HCT116 (cell line): ENCODE measurements at regions not wholly inside any gene's neighbourhood (a gene's known extent, or its start where the extent isn't known, plus 50 kb on each side); places are given as distances from the start of the nearest gene placed in this dataset.

Source experiments
- ATAC-seq: fragments of 200-7000 bp; cut with Tn5 transposase; 2 replicates; pipeline ENCODE4 v1.9.1; 2020; ENCODE audit warnings: mild to moderate bottlenecking, moderate library complexity
- BruUV-seq: library from RNA; stranded (reverse); fragments of 400-500 nt; replicated peaks from 2 replicates; lab custom pipeline; 2021; lab: Mats Ljungman, UMichigan
- CTCF ChIA-PET: fragments of 300-600 bp; sonication (Branson Sonifier 250); formaldehyde crosslinking; loops from one replicate; lab custom pipeline; 2021; ENCODE audit warnings: antibody characterized with exemption; lab: Charles Lee
- POLR2A ChIA-PET: fragments of 300-600, 350-600 bp; sonication (Branson Sonifier 250); formaldehyde crosslinking; loops from one replicate; lab custom pipeline; 2021; ENCODE audit warnings: antibody characterized with exemption; lab: Charles Lee
- RAD21 ChIA-PET, 2 experiments: fragments of 300-600 bp; sonication (Branson Sonifier 250); formaldehyde crosslinking; loops; one replicate each; lab custom pipeline; 2023; ENCODE audit warnings: low total read pairs in 2 of 2; ENCODE audit not compliant: uncharacterized antibody in 2 of 2, unreplicated experiment in 2 of 2, low non-redundant PET in 1 of 2; lab: Charles Lee
- DNase-seq: peaks from one replicate; pipeline ENCODE4 v3.0.0-alpha.2; 2010; ENCODE audit warnings: low read depth, low spot score
- H2AFZ ChIP-seq: fragments of 200-600 bp; shearing (Covaris generic), sonication (generic); 2 replicates; pipeline ENCODE4 v1.6.1; 2017; ENCODE audit warnings: low read depth, mixed run types, mixed read lengths, antibody characterized with exemption, low read length; ENCODE audit not compliant: poor library complexity, severe bottlenecking
- H3K27ac ChIP-seq: 2 replicates; pipeline ENCODE4 v1.5.1; 2012; ENCODE audit warnings: low read depth, low read length
- H3K27me3 ChIP-seq: fragments of 200-600 bp; sonication (generic); 2 replicates; pipeline ENCODE4 v1.6.1; 2016; ENCODE audit warnings: mixed run types, low read length, mixed read lengths; ENCODE audit not compliant: insufficient read depth
- H3K36me3 ChIP-seq, 2 experiments: fragments of 200-500 bp in 1 of 2; fragments of 200-600 bp in 1 of 2; sonication (Bioruptor generic) in 1 of 2; sonication (generic) in 1 of 2; 2 replicates each; pipeline versions ENCODE4 v1.5.1 to v1.6.1; 2014 to 2016; ENCODE audit warnings: low read length in 2 of 2, inconsistent platforms in 1 of 2, mixed read lengths in 1 of 2, mixed run types in 1 of 2; ENCODE audit not compliant: insufficient read depth in 2 of 2, control insufficient read depth in 1 of 2
- H3K4me1 ChIP-seq, 2 experiments: fragments of 200-600 bp in 1 of 2; sonication (generic) in 1 of 2; 2 replicates each; pipeline versions ENCODE4 v1.5.1 to v1.6.1; 2012 to 2017; ENCODE audit warnings: low read length in 2 of 2, inconsistent platforms in 1 of 2, mild to moderate bottlenecking in 1 of 2, mixed read lengths in 1 of 2, mixed run types in 1 of 2, moderate library complexity in 1 of 2; ENCODE audit not compliant: insufficient read depth in 2 of 2, control insufficient read depth in 1 of 2
- H3K4me2 ChIP-seq: fragments of 200-600 bp; sonication (generic); 2 replicates; pipeline ENCODE4 v1.6.1; 2017; ENCODE audit warnings: mixed run types, low read length, mixed read lengths
- H3K4me3 ChIP-seq, 2 experiments: fragments of 200-600 bp in 1 of 2; sonication (generic) in 1 of 2; replicated peaks in 1 of 2; 2 replicates each; pipeline ENCODE4 v1.5.1; 2011 to 2016; ENCODE audit warnings: low read length in 2 of 2, control low read depth in 1 of 2, low read depth in 1 of 2, mild to moderate bottlenecking in 1 of 2, mixed read lengths in 1 of 2, mixed run types in 1 of 2
- H3K79me2 ChIP-seq: fragments of 200-600 bp; sonication (generic); 2 replicates; pipeline ENCODE4 v1.6.1; 2017; ENCODE audit warnings: mild to moderate bottlenecking, mixed run types, low read length, moderate library complexity, mixed read lengths; ENCODE audit not compliant: insufficient read depth
- H3K9ac ChIP-seq: fragments of 200-600 bp; sonication (generic); 2 replicates; pipeline ENCODE4 v1.6.1; 2016; ENCODE audit warnings: low read length, mixed read lengths
- H3K9me2 ChIP-seq: fragments of 200-600 bp; sonication (generic), shearing (Covaris generic); 2 replicates; pipeline ENCODE4 v1.6.1; 2017; ENCODE audit warnings: mixed run types, mild to moderate bottlenecking, moderate library complexity; ENCODE audit not compliant: insufficient read depth
- H3K9me3 ChIP-seq, 2 experiments: fragments of 200-500 bp in 1 of 2; fragments of 200-600 bp in 1 of 2; sonication (Bioruptor generic) in 1 of 2; sonication (generic) in 1 of 2; 2 replicates each; pipeline ENCODE4 v1.6.1; 2014 to 2017; ENCODE audit warnings: low read length in 2 of 2, mixed read lengths in 2 of 2, inconsistent platforms in 1 of 2, low read depth in 1 of 2, mild to moderate bottlenecking in 1 of 2, mixed run types in 1 of 2, moderate library complexity in 1 of 2; ENCODE audit not compliant: control insufficient read depth in 1 of 2, insufficient read depth in 1 of 2
- H4K20me1 ChIP-seq: fragments of 200-600 bp; sonication (generic), shearing (Covaris generic); 2 replicates; pipeline ENCODE4 v1.6.1; 2017; ENCODE audit warnings: mixed run types, mild to moderate bottlenecking, moderate library complexity; ENCODE audit not compliant: insufficient read depth
- ATF3 ChIP-seq: IDR thresholded peaks from 2 replicates; pipeline ENCODE4 v1.6.1; 2012
- CEBPB ChIP-seq: IDR thresholded peaks from 2 replicates; pipeline ENCODE4 v1.6.1; 2012; ENCODE audit warnings: low read depth
- CTCF ChIP-seq, 3 experiments: fragments of 200-600 bp in 1 of 3; sonication (generic) in 1 of 3; IDR thresholded peaks in 2 of 3; conservative IDR thresholded peaks in 1 of 3; 2 replicates each; pipeline ENCODE4 v1.5.1; 2012 to 2017; ENCODE audit warnings: low read depth in 2 of 3, low read length in 2 of 3, antibody characterized with exemption in 1 of 3, borderline replicate concordance in 1 of 3, control low read depth in 1 of 3, mild to moderate bottlenecking in 1 of 3, mixed read lengths in 1 of 3, mixed run types in 1 of 3, moderate library complexity in 1 of 3; ENCODE audit not compliant: insufficient read depth in 1 of 3
- EGR1 ChIP-seq: IDR thresholded peaks from 2 replicates; pipeline ENCODE4 v1.6.1; 2012; ENCODE audit warnings: low read depth
- EZH2phosphoT487 ChIP-seq: fragments of 200-600 bp; IDR thresholded peaks from 2 replicates; pipeline ENCODE4 v1.6.1; 2018; ENCODE audit warnings: antibody characterized with exemption, borderline replicate concordance
- JUND ChIP-seq: IDR thresholded peaks from 2 replicates; pipeline ENCODE4 v1.6.1; 2012
- POLR2A ChIP-seq: IDR thresholded peaks from 2 replicates; pipeline ENCODE4 v1.7.0; 2011; ENCODE audit warnings: borderline replicate concordance; ENCODE audit not compliant: insufficient read depth, insufficient read length; ENCODE audit errors: extremely low read depth
- POLR2AphosphoS5 ChIP-seq: IDR thresholded peaks from 2 replicates; pipeline ENCODE4 v1.6.1; 2011; ENCODE audit warnings: mild to moderate bottlenecking, low read depth, low read length, moderate library complexity
- RAD21 ChIP-seq: IDR thresholded peaks from 2 replicates; pipeline ENCODE4 v1.6.1; 2012; ENCODE audit warnings: low read depth, mild to moderate bottlenecking
- SIN3A ChIP-seq: IDR thresholded peaks from 2 replicates; pipeline ENCODE4 v1.6.1; 2012; ENCODE audit warnings: low read depth
- TCF7L2 ChIP-seq: IDR thresholded peaks from 2 replicates; pipeline ENCODE4 v1.7.0; 2011; ENCODE audit warnings: borderline replicate concordance, inconsistent platforms; ENCODE audit not compliant: insufficient read depth, insufficient read length; ENCODE audit errors: extremely low read depth
- YY1 ChIP-seq: IDR thresholded peaks from 2 replicates; pipeline ENCODE4 v1.6.1; 2011; ENCODE audit warnings: low read length, low read depth, moderate library complexity, mild to moderate bottlenecking; ENCODE audit not compliant: insufficient replicate concordance; ENCODE audit errors: extremely low read depth
- ZFX ChIP-seq: fragments of 450-650 bp; IDR thresholded peaks from 2 replicates; pipeline ENCODE4 v1.6.1; 2017
- ZNF274 ChIP-seq: fragments of 200-500 bp; sonication (Bioruptor generic); IDR thresholded peaks from 2 replicates; pipeline ENCODE4 v1.6.1; 2014; ENCODE audit warnings: mild to moderate bottlenecking, low read depth, low read length, inconsistent platforms
- intact Hi-C: fragments of 100-400 bp; cut with micrococcal nuclease; formaldehyde crosslinking; loops from 2 replicates; pipeline ENCODE4 v1.10.0; 2022
- TF ChIP-seq, protein P1 (sequence below): IDR thresholded peaks from 2 replicates; pipeline ENCODE4 v1.6.1; 2011; ENCODE audit warnings: mild to moderate bottlenecking, low read length, moderate library complexity; ENCODE audit not compliant: insufficient replicate concordance; ENCODE audit errors: extremely low read depth

- TF ChIP-seq CTCF (IDR thresholded peaks at IDR 0.05 in 2 of 3, conservative IDR thresholded peaks at IDR 0.05 in 1 of 3; ENCODE audit: borderline replicate concordance in 1 of 3, insufficient read depth in 1 of 3, low read depth in 2 of 3, low read length in 2 of 3) (no peak), JUND (no peak), ATF3 (no peak)
These were observed 59.8 kb upstream of the CISTR start (continued) for GRCh38 chr12:53811606-53812005.

- no peak for DNase-seq
- RAD21 ChIA-PET: no interaction called here
- Histone ChIP-seq H3K79me2 (no peaks in the 10 kb centered on the region), H4K20me1 (no peaks in the 10 kb centered on the region), H3K27ac (no peak overlapping the region), H3K27me3 (peaks cover 4% of the 10 kb centered on the region; the same call in 1 of the 2 replicates), H3K9me2 (no peaks in the 10 kb centered on the region), H3K4me1 (peaks cover 0 to 10% of the 10 kb centered on the region in 2 experiments; a peak in 2 of 4 replicates), H3K4me2 (no peak overlapping the region), H3K4me3 (no peak overlapping the region), H3K36me3 (no peaks in the 10 kb centered on the region), H3K9me3 (no peaks in the 10 kb centered on the region), H2AFZ (no peak overlapping the region), H3K9ac (no peak overlapping the region)
- intact Hi-C loops: no loop called here
- no TSS peak for BruUV-seq
- TF ChIP-seq SIN3A (no peak), ZFX (no peak)
- POLR2A ChIA-PET: no interaction called here
- ATAC-seq: no peak
- CTCF ChIA-PET: no interaction called here
These were observed 64.7 kb upstream of the CISTR start for GRCh38 chr12:53816360-53817020.

DNA sequence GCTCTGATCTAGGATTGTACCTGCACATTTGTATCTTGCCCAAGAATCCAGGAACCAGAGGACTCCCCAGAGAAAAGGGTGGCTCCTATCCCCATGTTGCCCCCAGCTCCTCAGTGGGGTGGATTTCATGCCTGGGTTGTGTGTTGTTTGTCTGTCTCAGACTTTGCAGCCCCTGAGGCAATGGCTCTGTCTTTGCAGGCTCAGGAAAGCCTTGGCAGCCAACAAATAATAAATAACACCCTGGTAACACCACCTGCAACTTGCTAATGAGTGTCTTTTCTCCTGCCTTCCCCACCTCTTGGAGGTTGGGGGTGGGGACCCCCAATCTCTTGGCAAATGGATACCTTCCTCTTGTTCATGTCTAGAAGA is 65.2 kb upstream of the CISTR start:
- CTCF ChIA-PET: no interaction called here
- H3K36me3 ChIP-seq: no peaks in the 10 kb centered on the region
- BruUV-seq: no TSS peak
- ATAC-seq (no peak), DNase-seq (no peak)
- intact Hi-C loops: no loop called here
- no peaks in the 10 kb centered on the region for H3K9me2 ChIP-seq
- H3K79me2 ChIP-seq: no peaks in the 10 kb centered on the region
- H3K27ac ChIP-seq: no peak overlapping the region
- H2AFZ ChIP-seq: no peak overlapping the region
- no peaks in the 10 kb centered on the region; the same call in 1 of the 2 replicates for H3K27me3 ChIP-seq
- POLR2A ChIA-PET: no interaction called here
- H3K4me2 ChIP-seq: no peak overlapping the region
- H3K4me3 ChIP-seq: no peak overlapping the region
- RAD21 ChIA-PET: no interaction called here
- H4K20me1 ChIP-seq: no peaks in the 10 kb centered on the region
- H3K9ac ChIP-seq: no peak overlapping the region
- no peaks in the 10 kb centered on the region for H3K9me3 ChIP-seq
- peaks cover 0 to 10% of the 10 kb centered on the region in 2 experiments; a peak in 2 of 4 replicates for H3K4me1 ChIP-seq
- TF ChIP-seq POLR2AphosphoS5: no peak
- no peak for TF ChIP-seq RAD21
- no peak for TF ChIP-seq CEBPB
- TF ChIP-seq, protein P1, sequence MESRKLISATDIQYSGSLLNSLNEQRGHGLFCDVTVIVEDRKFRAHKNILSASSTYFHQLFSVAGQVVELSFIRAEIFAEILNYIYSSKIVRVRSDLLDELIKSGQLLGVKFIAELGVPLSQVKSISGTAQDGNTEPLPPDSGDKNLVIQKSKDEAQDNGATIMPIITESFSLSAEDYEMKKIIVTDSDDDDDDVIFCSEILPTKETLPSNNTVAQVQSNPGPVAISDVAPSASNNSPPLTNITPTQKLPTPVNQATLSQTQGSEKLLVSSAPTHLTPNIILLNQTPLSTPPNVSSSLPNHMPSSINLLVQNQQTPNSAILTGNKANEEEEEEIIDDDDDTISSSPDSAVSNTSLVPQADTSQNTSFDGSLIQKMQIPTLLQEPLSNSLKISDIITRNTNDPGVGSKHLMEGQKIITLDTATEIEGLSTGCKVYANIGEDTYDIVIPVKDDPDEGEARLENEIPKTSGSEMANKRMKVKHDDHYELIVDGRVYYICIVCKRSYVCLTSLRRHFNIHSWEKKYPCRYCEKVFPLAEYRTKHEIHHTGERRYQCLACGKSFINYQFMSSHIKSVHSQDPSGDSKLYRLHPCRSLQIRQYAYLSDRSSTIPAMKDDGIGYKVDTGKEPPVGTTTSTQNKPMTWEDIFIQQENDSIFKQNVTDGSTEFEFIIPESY: no peak
- TF ChIP-seq POLR2A: no peak
- no peak for TF ChIP-seq ZNF274
- no peak for TF ChIP-seq JUND
- TF ChIP-seq YY1: no peak
- no peak for TF ChIP-seq SIN3A
- no peak for TF ChIP-seq TCF7L2
- no peak for TF ChIP-seq EGR1
- no peak for TF ChIP-seq EZH2phosphoT487
